ENCODE measurements at regions not wholly inside any gene's neighbourhood (a gene's known extent, or its start where the extent isn't known, plus 50 kb on each side); places are given as distances from the start of the nearest gene placed in this dataset.
"Not testable (repeated sequence)": the region's sequence is repeated elsewhere in the genome, so short reads cannot be mapped to it uniquely, and the experiment has no call there.

DNA sequence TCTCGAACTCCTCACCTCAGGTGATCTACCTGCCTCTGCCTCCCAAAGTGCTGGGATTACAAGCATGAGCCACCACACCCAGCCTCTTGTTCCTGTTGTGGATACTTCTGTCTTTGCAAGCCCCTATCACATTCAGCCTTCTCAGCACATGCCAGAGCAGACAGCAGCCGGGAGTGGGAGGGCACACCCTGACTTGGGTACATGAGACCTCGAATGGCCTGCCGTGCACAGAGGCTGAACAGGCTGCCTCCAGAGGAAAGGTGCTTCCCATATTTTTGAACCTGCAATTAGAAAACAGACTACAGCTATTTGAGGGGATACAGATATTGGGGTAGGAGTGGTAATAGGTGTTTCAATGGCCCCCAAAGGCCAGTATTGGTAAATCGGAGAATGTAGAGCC is 307.3 kb upstream of the DIO3 start:
- no peak for DNase-seq (ENCODE audit: extremely low read depth, low read depth)
- TF ChIP-seq, protein P1, sequence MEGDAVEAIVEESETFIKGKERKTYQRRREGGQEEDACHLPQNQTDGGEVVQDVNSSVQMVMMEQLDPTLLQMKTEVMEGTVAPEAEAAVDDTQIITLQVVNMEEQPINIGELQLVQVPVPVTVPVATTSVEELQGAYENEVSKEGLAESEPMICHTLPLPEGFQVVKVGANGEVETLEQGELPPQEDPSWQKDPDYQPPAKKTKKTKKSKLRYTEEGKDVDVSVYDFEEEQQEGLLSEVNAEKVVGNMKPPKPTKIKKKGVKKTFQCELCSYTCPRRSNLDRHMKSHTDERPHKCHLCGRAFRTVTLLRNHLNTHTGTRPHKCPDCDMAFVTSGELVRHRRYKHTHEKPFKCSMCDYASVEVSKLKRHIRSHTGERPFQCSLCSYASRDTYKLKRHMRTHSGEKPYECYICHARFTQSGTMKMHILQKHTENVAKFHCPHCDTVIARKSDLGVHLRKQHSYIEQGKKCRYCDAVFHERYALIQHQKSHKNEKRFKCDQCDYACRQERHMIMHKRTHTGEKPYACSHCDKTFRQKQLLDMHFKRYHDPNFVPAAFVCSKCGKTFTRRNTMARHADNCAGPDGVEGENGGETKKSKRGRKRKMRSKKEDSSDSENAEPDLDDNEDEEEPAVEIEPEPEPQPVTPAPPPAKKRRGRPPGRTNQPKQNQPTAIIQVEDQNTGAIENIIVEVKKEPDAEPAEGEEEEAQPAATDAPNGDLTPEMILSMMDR (IDR thresholded peaks at IDR 0.05; ENCODE audit: low read depth, low read length), result no peak

GRCh38 chr14:101254805-101255764 is 306.2 kb upstream of the DIO3 start:
- DNase-seq (ENCODE audit: extremely low read depth, low read depth), result no peak
- TF ChIP-seq, protein P1 (IDR thresholded peaks at IDR 0.05; ENCODE audit: low read depth, low read length), result no peak

GRCh38 chr14:101255765-101256125 is 305.6 kb upstream of the DIO3 start:
- no peak for DNase-seq (ENCODE audit: extremely low read depth, low read depth)
- TF ChIP-seq, protein P1 (IDR thresholded peaks at IDR 0.05; ENCODE audit: low read depth, low read length), result no peak

- DNase-seq (ENCODE audit: extremely low read depth, low read depth), result no peak
- TF ChIP-seq, protein P1 (IDR thresholded peaks at IDR 0.05; ENCODE audit: low read depth, low read length), result no peak
These were observed 305.0 kb upstream of the DIO3 start for GRCh38 chr14:101256266-101256665.

- no peak for DNase-seq (ENCODE audit: extremely low read depth, low read depth)
These were observed 303.7 kb upstream of the DIO3 start for GRCh38 chr14:101257551-101257950.

GRCh38 chr14:101259748-101260147 is 301.5 kb upstream of the DIO3 start:
- no peak for DNase-seq (ENCODE audit: extremely low read depth, low read depth)
- TF ChIP-seq, protein P1 (IDR thresholded peaks at IDR 0.05; ENCODE audit: low read depth, low read length), result no peak

More at GRCh38 chr14:101257551-101257950, 303.7 kb upstream of the DIO3 start:
- TF ChIP-seq, protein P1 (IDR thresholded peaks at IDR 0.05; ENCODE audit: low read depth, low read length), result no peak

DNA sequence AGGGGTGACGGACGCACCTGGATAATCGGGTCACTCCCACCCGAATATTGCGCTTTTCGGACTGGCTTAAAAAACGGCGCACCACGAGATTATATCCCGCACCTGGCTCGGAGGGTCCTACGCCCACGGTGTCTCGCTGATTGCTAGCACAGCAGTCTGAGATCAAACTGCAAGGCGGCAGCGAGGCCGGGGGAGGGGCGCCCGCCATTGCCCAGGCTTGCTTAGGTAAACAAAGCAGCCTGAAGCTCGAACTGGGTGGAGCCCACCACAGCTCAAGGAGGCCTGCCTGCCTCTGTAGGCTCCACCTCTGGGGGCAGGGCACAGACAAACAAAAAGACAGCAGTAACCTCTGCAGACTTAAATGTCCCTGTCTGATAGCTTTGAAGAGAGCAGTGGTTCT is 294.9 kb upstream of the DIO3 start:
- DNase-seq (ENCODE audit: extremely low read depth, low read depth), result not testable (repeated sequence)

All from AG09319 (cell line).